ENCODE measurements at regions not wholly inside any gene's neighbourhood (a gene's known extent, or its start where the extent isn't known, plus 50 kb on each side); places are given as distances from the start of the nearest gene placed in this dataset.

GRCh38 chr4:58941286-58941685 is 1831.1 kb upstream of the IGFBP7 start:
- no peak for TF ChIP-seq POLR2A (IDR thresholded peaks at IDR 0.05; ENCODE audit: low read length)
- TF ChIP-seq GATA1 (IDR thresholded peaks at IDR 0.05; ENCODE audit: low read depth, low read length): no peak

Measured in erythroblast (primary cell).